OCI-LY7 (cell line): ENCODE measurements at regions not wholly inside any gene's neighbourhood (a gene's known extent, or its start where the extent isn't known, plus 50 kb on each side); places are given as distances from the start of the nearest gene placed in this dataset.

ENCODE experiments used
- EZH2phosphoT487 ChIP-seq: fragments of 200-600 bp; sonication (generic); IDR thresholded peaks from 2 replicates; pipeline ENCODE4 v1.6.1; 2018; ENCODE audit warnings: low read depth, borderline replicate concordance, mild to moderate bottlenecking, mixed run types, antibody characterized with exemption, low read length, moderate library complexity, mixed read lengths
- TF ChIP-seq, protein P1 (sequence below): fragments of 200-600 bp; sonication (generic); conservative IDR thresholded peaks from 2 replicates; pipeline ENCODE4 v1.5.1; 2014; ENCODE audit warnings: mild to moderate bottlenecking, antibody characterized with exemption, low read length, moderate library complexity, mixed read lengths

DNA sequence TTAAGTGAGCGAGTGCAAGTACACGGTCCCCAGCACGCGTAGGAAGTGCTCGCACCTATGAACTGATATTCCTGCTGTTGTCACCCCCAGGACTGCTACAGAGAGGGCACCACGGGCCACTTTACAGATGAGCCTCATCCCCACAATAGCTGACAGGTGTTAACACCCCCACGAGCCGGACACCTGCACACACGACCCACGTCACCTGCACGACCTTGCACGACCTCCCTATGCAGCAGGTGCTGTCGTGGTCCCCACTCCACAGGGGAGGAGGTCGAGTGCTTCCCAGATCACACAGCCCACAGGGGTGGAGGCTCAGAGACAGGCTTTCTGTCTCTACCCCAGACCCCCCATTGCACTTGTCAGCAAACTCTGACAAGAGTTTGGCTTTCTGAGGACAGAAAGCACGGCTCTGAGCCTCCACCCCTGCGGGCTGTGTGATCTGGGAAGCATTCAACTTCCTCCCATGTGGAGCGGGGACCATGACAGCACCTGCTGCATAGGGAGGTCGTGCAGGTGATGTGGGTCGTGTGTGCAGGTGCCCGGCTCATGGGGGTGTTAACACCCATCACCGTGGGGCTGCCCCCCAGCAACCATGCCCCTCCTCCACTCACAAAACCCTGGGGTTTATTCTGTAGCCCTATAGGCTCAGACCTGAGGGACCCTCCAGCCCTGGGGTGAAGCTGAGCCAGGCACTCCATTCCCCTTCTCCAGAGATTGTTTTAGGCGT lies 80.8 kb downstream of the MATN1 start:
- TF ChIP-seq, protein P1, sequence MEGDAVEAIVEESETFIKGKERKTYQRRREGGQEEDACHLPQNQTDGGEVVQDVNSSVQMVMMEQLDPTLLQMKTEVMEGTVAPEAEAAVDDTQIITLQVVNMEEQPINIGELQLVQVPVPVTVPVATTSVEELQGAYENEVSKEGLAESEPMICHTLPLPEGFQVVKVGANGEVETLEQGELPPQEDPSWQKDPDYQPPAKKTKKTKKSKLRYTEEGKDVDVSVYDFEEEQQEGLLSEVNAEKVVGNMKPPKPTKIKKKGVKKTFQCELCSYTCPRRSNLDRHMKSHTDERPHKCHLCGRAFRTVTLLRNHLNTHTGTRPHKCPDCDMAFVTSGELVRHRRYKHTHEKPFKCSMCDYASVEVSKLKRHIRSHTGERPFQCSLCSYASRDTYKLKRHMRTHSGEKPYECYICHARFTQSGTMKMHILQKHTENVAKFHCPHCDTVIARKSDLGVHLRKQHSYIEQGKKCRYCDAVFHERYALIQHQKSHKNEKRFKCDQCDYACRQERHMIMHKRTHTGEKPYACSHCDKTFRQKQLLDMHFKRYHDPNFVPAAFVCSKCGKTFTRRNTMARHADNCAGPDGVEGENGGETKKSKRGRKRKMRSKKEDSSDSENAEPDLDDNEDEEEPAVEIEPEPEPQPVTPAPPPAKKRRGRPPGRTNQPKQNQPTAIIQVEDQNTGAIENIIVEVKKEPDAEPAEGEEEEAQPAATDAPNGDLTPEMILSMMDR, result no peak
- TF ChIP-seq EZH2phosphoT487, result no peak
